ENCODE measurements at regions not wholly inside any gene's neighbourhood (a gene's known extent, or its start where the extent isn't known, plus 50 kb on each side); places are given as distances from the start of the nearest gene placed in this dataset.

- POLR2A ChIA-PET, result no interaction called here
- no TSS peak for BruUV-seq (replicated peaks)
- in situ Hi-C loops (cut with HindIII; ENCODE audit: low pct_unique_long_range_greater_than_20kb, low sequenced_read_pairs), result no loop called here
Measured at GRCh38 chr3:152093901-152094300, 174.8 kb upstream of the MBNL1 start.

GRCh38 chr3:152094406-152094805, 174.3 kb upstream of the MBNL1 start:
- CTCF ChIA-PET, result no interaction called here
- Histone ChIP-seq H3K4me1 (ENCODE audit: control insufficient read depth, insufficient read depth, low read length) (no peaks in the 10 kb centered on the region; the same call in 1 of the 2 replicates), H3K27ac (ENCODE audit: low read length) (no peak overlapping the region), H3K4me3 (ENCODE audit: low read depth in 2 of 2, low read length in 2 of 2) (no peak overlapping the region), H3K27me3 (ENCODE audit: control insufficient read depth, insufficient read depth, low read length) (no peaks in the 10 kb centered on the region), H3K36me3 (ENCODE audit: control insufficient read depth, insufficient read depth, low read length) (no peaks in the 10 kb centered on the region), H3K9me3 (ENCODE audit: control insufficient read depth, insufficient read depth, low read depth, low read length) (peaks cover 4% of the 10 kb centered on the region; the same call in 1 of the 2 replicates)
- POLR2A ChIA-PET, result no interaction called here
- BruUV-seq (replicated peaks), result no TSS peak
- intact Hi-C loops (cut with micrococcal nuclease; ENCODE audit: unreplicated experiment), result no loop called here
- no peak for ATAC-seq
- no peak for DNase-seq (ENCODE audit: low read depth, low spot score)
- TF ChIP-seq TCF7L2 (IDR thresholded peaks at IDR 0.05; ENCODE audit: low read depth, low read length), result no peak
- TF ChIP-seq, protein P1, sequence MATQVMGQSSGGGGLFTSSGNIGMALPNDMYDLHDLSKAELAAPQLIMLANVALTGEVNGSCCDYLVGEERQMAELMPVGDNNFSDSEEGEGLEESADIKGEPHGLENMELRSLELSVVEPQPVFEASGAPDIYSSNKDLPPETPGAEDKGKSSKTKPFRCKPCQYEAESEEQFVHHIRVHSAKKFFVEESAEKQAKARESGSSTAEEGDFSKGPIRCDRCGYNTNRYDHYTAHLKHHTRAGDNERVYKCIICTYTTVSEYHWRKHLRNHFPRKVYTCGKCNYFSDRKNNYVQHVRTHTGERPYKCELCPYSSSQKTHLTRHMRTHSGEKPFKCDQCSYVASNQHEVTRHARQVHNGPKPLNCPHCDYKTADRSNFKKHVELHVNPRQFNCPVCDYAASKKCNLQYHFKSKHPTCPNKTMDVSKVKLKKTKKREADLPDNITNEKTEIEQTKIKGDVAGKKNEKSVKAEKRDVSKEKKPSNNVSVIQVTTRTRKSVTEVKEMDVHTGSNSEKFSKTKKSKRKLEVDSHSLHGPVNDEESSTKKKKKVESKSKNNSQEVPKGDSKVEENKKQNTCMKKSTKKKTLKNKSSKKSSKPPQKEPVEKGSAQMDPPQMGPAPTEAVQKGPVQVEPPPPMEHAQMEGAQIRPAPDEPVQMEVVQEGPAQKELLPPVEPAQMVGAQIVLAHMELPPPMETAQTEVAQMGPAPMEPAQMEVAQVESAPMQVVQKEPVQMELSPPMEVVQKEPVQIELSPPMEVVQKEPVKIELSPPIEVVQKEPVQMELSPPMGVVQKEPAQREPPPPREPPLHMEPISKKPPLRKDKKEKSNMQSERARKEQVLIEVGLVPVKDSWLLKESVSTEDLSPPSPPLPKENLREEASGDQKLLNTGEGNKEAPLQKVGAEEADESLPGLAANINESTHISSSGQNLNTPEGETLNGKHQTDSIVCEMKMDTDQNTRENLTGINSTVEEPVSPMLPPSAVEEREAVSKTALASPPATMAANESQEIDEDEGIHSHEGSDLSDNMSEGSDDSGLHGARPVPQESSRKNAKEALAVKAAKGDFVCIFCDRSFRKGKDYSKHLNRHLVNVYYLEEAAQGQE (IDR thresholded peaks at IDR 0.05; ENCODE audit: insufficient read depth in 1 of 2, low read depth in 2 of 2, low read length in 1 of 2), result no peak
- no peak for TF ChIP-seq POLR2AphosphoS5 (IDR thresholded peaks at IDR 0.05; ENCODE audit: low read depth, low read length)
- no peak for TF ChIP-seq CTCF (IDR thresholded peaks at IDR 0.05)
- TF ChIP-seq SIN3A (IDR thresholded peaks at IDR 0.05; ENCODE audit: borderline replicate concordance, insufficient read depth, low read depth, low read length), result no peak
- in situ Hi-C loops (cut with HindIII; ENCODE audit: low pct_unique_long_range_greater_than_20kb, low sequenced_read_pairs), result no loop called here

More at GRCh38 chr3:152093901-152094300, 174.8 kb upstream of the MBNL1 start:
- H3K9me3 ChIP-seq (ENCODE audit: control insufficient read depth, insufficient read depth, low read depth, low read length), result peaks cover 4% of the 10 kb centered on the region; the same call in 1 of the 2 replicates
- no peak overlapping the region for H3K27ac ChIP-seq (ENCODE audit: low read length)
- H3K4me1 ChIP-seq (ENCODE audit: control insufficient read depth, insufficient read depth, low read length), result no peaks in the 10 kb centered on the region; the same call in 1 of the 2 replicates
- DNase-seq (ENCODE audit: low read depth, low spot score), result no peak
- H3K36me3 ChIP-seq (ENCODE audit: control insufficient read depth, insufficient read depth, low read length), result no peaks in the 10 kb centered on the region
- TF ChIP-seq TCF7L2 (IDR thresholded peaks at IDR 0.05; ENCODE audit: low read depth, low read length), result no peak
- TF ChIP-seq, protein P1 (IDR thresholded peaks at IDR 0.05; ENCODE audit: insufficient read depth in 1 of 2, low read depth in 2 of 2, low read length in 1 of 2), result no peak
- H3K27me3 ChIP-seq (ENCODE audit: control insufficient read depth, insufficient read depth, low read length), result no peaks in the 10 kb centered on the region
- CTCF ChIA-PET, result no interaction called here
- intact Hi-C loops (cut with micrococcal nuclease; ENCODE audit: unreplicated experiment), result loop anchor here (1.0 kb wide), 1 partner anchor 23 kb away; no protein-coding TSS in a partner anchor
- no peak for ATAC-seq
- H3K4me3 ChIP-seq (ENCODE audit: low read depth in 2 of 2, low read length in 2 of 2), result no peak overlapping the region
